ENCODE measurements at regions not wholly inside any gene's neighbourhood (a gene's known extent, or its start where the extent isn't known, plus 50 kb on each side); places are given as distances from the start of the nearest gene placed in this dataset.

DNA sequence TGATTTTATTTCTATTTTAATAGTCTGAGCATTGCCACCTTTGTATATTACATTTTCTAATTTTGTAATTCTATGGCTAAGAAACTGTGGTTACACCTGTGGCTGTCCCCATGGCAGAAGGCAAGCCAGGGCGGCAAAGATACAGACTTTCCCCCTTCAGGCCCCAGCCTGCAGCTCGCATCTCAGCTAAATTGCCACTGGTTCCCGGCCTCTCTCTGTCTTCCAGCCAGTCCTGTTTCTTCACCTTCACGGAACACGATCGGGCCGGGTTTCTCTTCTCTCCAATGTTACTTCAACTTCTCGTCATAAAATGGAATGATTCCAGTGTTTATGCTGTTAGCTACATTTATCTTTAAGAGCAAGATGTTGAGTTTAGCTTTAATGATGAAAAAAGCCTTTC lies 124.5 kb upstream of the ZNF507 start:
- H4K20me1 ChIP-seq (ENCODE audit: insufficient read depth, low read length): no peaks in the 10 kb centered on the region
- no peaks in the 10 kb centered on the region for H3K36me3 ChIP-seq (ENCODE audit: control insufficient read depth, insufficient read depth, low read length)
- H2BK120ac ChIP-seq (ENCODE audit: low read depth, low read length): no peak overlapping the region
- no peak overlapping the region for H3K27ac ChIP-seq (ENCODE audit: insufficient read depth, low read length)
- no peak overlapping the region for H3K56ac ChIP-seq (ENCODE audit: extremely low read depth, insufficient read depth, low read length)
- H3K9ac ChIP-seq (ENCODE audit: low read depth, low read length): no peak overlapping the region
- ChIA-PET CTCF (interaction anchor here (1.4 kb wide), 1 partner anchor 1538 kb away, joined by 5 read pairs; no protein-coding TSS in a partner anchor), POLR2A (ENCODE audit: unreplicated experiment) (no interaction called here)
- no peak overlapping the region for H4K8ac ChIP-seq (ENCODE audit: low read depth in 2 of 2, low read length in 2 of 2)
- no peak overlapping the region for H2BK20ac ChIP-seq (ENCODE audit: low read depth, low read length)
- no peak overlapping the region for H2AK5ac ChIP-seq (ENCODE audit: low read depth, low read length)
- H3K23ac ChIP-seq (ENCODE audit: low read depth, low read length): no peak overlapping the region
- no peaks in the 10 kb centered on the region for H3K4me1 ChIP-seq (ENCODE audit: control insufficient read depth, insufficient read depth, low read length)
- H2AFZ ChIP-seq (replicated peaks; ENCODE audit: low read length, poor library complexity): no peak overlapping the region
- H3K4me3 ChIP-seq (ENCODE audit: insufficient read depth, low read depth, low read length): no peak overlapping the region
- H3K9me3 ChIP-seq (ENCODE audit: control insufficient read depth, insufficient read depth, low read length): no peaks in the 10 kb centered on the region
- ATAC-seq (ENCODE audit: low read depth) (no peak), DNase-seq (no peak)
- in situ Hi-C loops (cut with MboI; ENCODE audit: low sequenced_read_pairs) (no loop called here), dilution Hi-C loops (cut with HindIII; ENCODE audit: low sequenced_read_pairs, unreplicated experiment) (no loop called here), intact Hi-C loops (cut with micrococcal nuclease) (loop anchor here (10.0 kb wide), 1 partner anchor 1246 kb away; no protein-coding TSS in a partner anchor)
- H3K4ac ChIP-seq (ENCODE audit: low read depth, low read length): no peak overlapping the region
- no peak overlapping the region for H2BK5ac ChIP-seq (ENCODE audit: low read depth, low read length, poor library complexity, severe bottlenecking)
- H3K4me2 ChIP-seq (ENCODE audit: low read depth, low read length): no peak overlapping the region
- no peak overlapping the region for H4K91ac ChIP-seq (ENCODE audit: insufficient read depth, low read depth, low read length)
- H4K5ac ChIP-seq (ENCODE audit: low read depth, low read length): no peak overlapping the region
- H3K18ac ChIP-seq (ENCODE audit: low read depth, low read length): no peak overlapping the region
- peaks cover 5% of the 10 kb centered on the region for H3K27me3 ChIP-seq (ENCODE audit: control insufficient read depth, insufficient read depth, low read length)
- H2AK9ac ChIP-seq (replicated peaks; ENCODE audit: low read depth, low read length, poor library complexity): no peak overlapping the region
- no peaks in the 10 kb centered on the region for H3K79me1 ChIP-seq (ENCODE audit: low read depth in 1 of 2, low read length in 2 of 2)
- TF ChIP-seq NFE2L2 (IDR thresholded peaks at IDR 0.05; ENCODE audit: low read depth, low read length) (no peak), MAFK (IDR thresholded peaks at IDR 0.05; ENCODE audit: low read depth, low read length) (no peak), MAZ (IDR thresholded peaks at IDR 0.05; ENCODE audit: borderline replicate concordance, low read depth, low read length) (no peak), MXI1 (IDR thresholded peaks at IDR 0.05; ENCODE audit: borderline replicate concordance, low read depth, low read length) (no peak), BHLHE40 (IDR thresholded peaks at IDR 0.05; ENCODE audit: low read depth, low read length) (no peak), RAD21 (IDR thresholded peaks at IDR 0.05; ENCODE audit: low read length) (no peak), SMC3 (IDR thresholded peaks at IDR 0.05; ENCODE audit: low read depth, low read length) (no peak), POLR2A (IDR thresholded peaks at IDR 0.05; ENCODE audit: low read depth, low read length) (no peak), CTCF (conservative IDR thresholded peaks at IDR 0.05; ENCODE audit: low read depth, low read length) (no peak), RCOR1 (IDR thresholded peaks at IDR 0.05; ENCODE audit: insufficient replicate concordance, low read length) (no peak), CHD1 (IDR thresholded peaks at IDR 0.05; ENCODE audit: low read depth, low read length) (no peak), RFX5 (IDR thresholded peaks at IDR 0.05; ENCODE audit: low read depth, low read length) (no peak), CEBPB (IDR thresholded peaks at IDR 0.05; ENCODE audit: low read depth, low read length) (no peak), FOS (IDR thresholded peaks at IDR 0.05; ENCODE audit: low read depth, low read length) (no peak)
- TF ChIP-seq, protein P1, sequence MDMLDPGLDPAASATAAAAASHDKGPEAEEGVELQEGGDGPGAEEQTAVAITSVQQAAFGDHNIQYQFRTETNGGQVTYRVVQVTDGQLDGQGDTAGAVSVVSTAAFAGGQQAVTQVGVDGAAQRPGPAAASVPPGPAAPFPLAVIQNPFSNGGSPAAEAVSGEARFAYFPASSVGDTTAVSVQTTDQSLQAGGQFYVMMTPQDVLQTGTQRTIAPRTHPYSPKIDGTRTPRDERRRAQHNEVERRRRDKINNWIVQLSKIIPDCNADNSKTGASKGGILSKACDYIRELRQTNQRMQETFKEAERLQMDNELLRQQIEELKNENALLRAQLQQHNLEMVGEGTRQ (IDR thresholded peaks at IDR 0.05; ENCODE audit: low read depth, low read length): no peak
- TF ChIP-seq, protein P2, sequence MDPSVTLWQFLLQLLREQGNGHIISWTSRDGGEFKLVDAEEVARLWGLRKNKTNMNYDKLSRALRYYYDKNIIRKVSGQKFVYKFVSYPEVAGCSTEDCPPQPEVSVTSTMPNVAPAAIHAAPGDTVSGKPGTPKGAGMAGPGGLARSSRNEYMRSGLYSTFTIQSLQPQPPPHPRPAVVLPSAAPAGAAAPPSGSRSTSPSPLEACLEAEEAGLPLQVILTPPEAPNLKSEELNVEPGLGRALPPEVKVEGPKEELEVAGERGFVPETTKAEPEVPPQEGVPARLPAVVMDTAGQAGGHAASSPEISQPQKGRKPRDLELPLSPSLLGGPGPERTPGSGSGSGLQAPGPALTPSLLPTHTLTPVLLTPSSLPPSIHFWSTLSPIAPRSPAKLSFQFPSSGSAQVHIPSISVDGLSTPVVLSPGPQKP (IDR thresholded peaks at IDR 0.05; ENCODE audit: borderline replicate concordance, low read depth, low read length): no peak
- no TSS peak for BruUV-seq (replicated peaks)
- H2BK15ac ChIP-seq (ENCODE audit: low read depth, low read length): no peak overlapping the region
- no CpG with 5 or more reads among the region's 8 CpGs for WGBS, 2 experiments (ENCODE audit: extremely low coverage in 2 of 2, insufficient read length in 1 of 2)
- H3K9me1 ChIP-seq (ENCODE audit: insufficient read depth, low read length): no peaks in the 10 kb centered on the region
- H3K14ac ChIP-seq (replicated peaks; ENCODE audit: low read depth, low read length): no peak overlapping the region

Measured in IMR-90 (cell line).